GM12878 (cell line): ENCODE measurements at regions not wholly inside any gene's neighbourhood (a gene's known extent, or its start where the extent isn't known, plus 50 kb on each side); places are given as distances from the start of the nearest gene placed in this dataset.

Experiments
- ATAC-seq: fragments of 200-7000 bp; cut with Tn5 transposase; 3 replicates; pipeline ENCODE4 v1.9.1; 2020; ENCODE audit warnings: mild to moderate bottlenecking, moderate library complexity
- BruUV-seq: library from RNA; stranded (reverse); fragments of 400-500 nt; replicated peaks from 2 replicates; lab custom pipeline; 2021; lab: Mats Ljungman, UMichigan
- CTCF ChIA-PET: fragments of 300-600 bp; sonication (Branson Sonifier 250); formaldehyde crosslinking; extraction: SDS; loops from one replicate; lab custom pipeline; 2021; ENCODE audit warnings: inconsistent platforms; lab: Yijun Ruan, JAX
- POLR2A ChIA-PET: fragments of 350-600 bp; formaldehyde crosslinking; extraction: SDS; loops from one replicate; lab custom pipeline; 2021; ENCODE audit warnings: inconsistent platforms; lab: Charles Lee
- RAD21 ChIA-PET: fragments of 300-600 bp; sonication (Branson Sonifier 250); formaldehyde crosslinking; loops from one replicate; lab custom pipeline; 2023; ENCODE audit warnings: antibody characterized with exemption; ENCODE audit not compliant: unreplicated experiment; lab: Charles Lee
- SMC1A ChIA-PET: fragments of 300-600 bp; sonication (Branson Sonifier 250); formaldehyde crosslinking; loops from one replicate; lab custom pipeline; 2023; ENCODE audit not compliant: unreplicated experiment, uncharacterized antibody; lab: Charles Lee
- DNase-seq: peaks from one replicate; pipeline ENCODE4 v3.0.0-alpha.2; 2011; ENCODE audit warnings: low read depth, low spot score
- FAIRE-seq: peaks from 3 replicates; lab custom pipeline; 2011; peaks lifted over from hg19 to GRCh38; lab: Jason Lieb, UNC
- H2AFZ ChIP-seq: 2 replicates; pipeline ENCODE4 v1.6.0; 2011; ENCODE audit warnings: low read depth, low read length, control low read depth; ENCODE audit not compliant: control insufficient read depth
- H3K27ac ChIP-seq: 2 replicates; pipeline ENCODE4 v1.5.1; 2011; ENCODE audit warnings: control low read depth; ENCODE audit not compliant: control insufficient read depth, insufficient read depth
- H3K27me3 ChIP-seq, 2 experiments: replicated peaks in 1 of 2; 2 replicates each; pipeline versions ENCODE4 v1.6.0 to v1.6.1; 2011; ENCODE audit warnings: low read length in 1 of 2; ENCODE audit not compliant: control insufficient read depth in 2 of 2, insufficient read depth in 2 of 2
- H3K36me3 ChIP-seq, 2 experiments: 2 replicates each; pipeline ENCODE4 v1.5.1; 2011; ENCODE audit warnings: low read length in 1 of 2; ENCODE audit not compliant: control insufficient read depth in 2 of 2, insufficient read depth in 2 of 2
- H3K4me1 ChIP-seq: 2 replicates; pipeline ENCODE4 v1.6.1; 2011; ENCODE audit warnings: mild to moderate bottlenecking, low read length, moderate library complexity, mixed read lengths; ENCODE audit not compliant: control insufficient read depth, insufficient read depth
- H3K4me2 ChIP-seq: 2 replicates; pipeline ENCODE4 v1.6.0; 2011; ENCODE audit warnings: control low read depth; ENCODE audit not compliant: control insufficient read depth, insufficient read depth
- H3K4me3 ChIP-seq: fragments of 200-600 bp; sonication (generic); 2 replicates; pipeline ENCODE4 v1.5.1; 2016
- H3K79me2 ChIP-seq: 2 replicates; pipeline ENCODE4 v1.6.0; 2011; ENCODE audit warnings: low read length; ENCODE audit not compliant: control insufficient read depth, insufficient read depth
- H3K9ac ChIP-seq: 2 replicates; pipeline ENCODE4 v1.8.0; 2011; ENCODE audit warnings: low read length, control low read depth, mixed read lengths; ENCODE audit not compliant: control insufficient read depth, insufficient read depth
- H3K9me3 ChIP-seq: replicated peaks from 3 replicates; pipeline ENCODE4 v1.5.1; 2011; ENCODE audit warnings: mild to moderate bottlenecking, low read length; ENCODE audit not compliant: control insufficient read depth, insufficient read depth
- H4K20me1 ChIP-seq: 2 replicates; pipeline ENCODE4 v1.6.0; 2011; ENCODE audit not compliant: control insufficient read depth, insufficient read depth
- CUX1 ChIP-seq: IDR thresholded peaks from 2 replicates; pipeline ENCODE4 v1.6.1; 2012; ENCODE audit warnings: improper control_type of control experiment, low read depth, low read length; ENCODE audit not compliant: insufficient replicate concordance
- EZH2 ChIP-seq: IDR thresholded peaks from 2 replicates; pipeline ENCODE4 v1.6.1; 2012; ENCODE audit warnings: low read depth, mild to moderate bottlenecking, control low read depth, inconsistent platforms, low read length, borderline replicate concordance; ENCODE audit not compliant: control insufficient read depth
- FOXK2 ChIP-seq: fragments of 450-650 bp; IDR thresholded peaks from 2 replicates; pipeline ENCODE4 v1.6.1; 2017; ENCODE audit warnings: mild to moderate bottlenecking, moderate library complexity
- IRF4 ChIP-seq: IDR thresholded peaks from 2 replicates; pipeline ENCODE4 v1.6.1; 2011; ENCODE audit warnings: low read depth, low read length
- RAD51 ChIP-seq: fragments of 450-650 bp; IDR thresholded peaks from 2 replicates; pipeline ENCODE4 v1.6.1; 2016; ENCODE audit warnings: moderate library complexity, mild to moderate bottlenecking, inconsistent platforms
- RUNX3 ChIP-seq: IDR thresholded peaks from 2 replicates; pipeline ENCODE4 v1.6.1; 2012; ENCODE audit warnings: low read length, inconsistent platforms
- SIX5 ChIP-seq: IDR thresholded peaks from 2 replicates; pipeline ENCODE4 v1.6.1; 2011; ENCODE audit warnings: mild to moderate bottlenecking, low read depth, low read length, moderate library complexity; ENCODE audit not compliant: severe bottlenecking
- SMAD5 ChIP-seq: IDR thresholded peaks from 2 replicates; pipeline ENCODE4 v1.6.1; 2016; ENCODE audit warnings: antibody characterized with exemption, low read depth
- TAF1 ChIP-seq: IDR thresholded peaks from 2 replicates; pipeline ENCODE4 v1.6.1; 2011; ENCODE audit warnings: mild to moderate bottlenecking, low read depth, low read length, borderline replicate concordance
- TCF12 ChIP-seq: IDR thresholded peaks from 2 replicates; pipeline ENCODE4 v1.6.1; 2011; ENCODE audit warnings: low read depth, mild to moderate bottlenecking, low read length
- ZNF622 ChIP-seq: fragments of 450-650 bp; IDR thresholded peaks from 2 replicates; pipeline ENCODE4 v1.6.1; 2017; ENCODE audit warnings: mild to moderate bottlenecking, inconsistent platforms
- WGBS: methylation state at CpG from one replicate; pipeline ENCODE4 v1.1.6; 2016; ENCODE audit warnings: low lambda C conversion rate; ENCODE audit not compliant: insufficient replicate concordance, insufficient coverage; ENCODE audit errors: missing lambda C conversion rate; 5-methylcytosine and 5-hydroxymethylcytosine counted together
- in situ Hi-C: fragments of 300-500 bp; cut with MboI; formaldehyde crosslinking; loops from 9 replicates; pipeline ENCODE4 v1.14.3; 2018; ENCODE audit warnings: mixed read lengths
- intact Hi-C: fragments of 100-400 bp; cut with micrococcal nuclease; formaldehyde crosslinking; loops from one replicate; pipeline ENCODE4 v1.14.2; 2022; ENCODE audit not compliant: unreplicated experiment
- TF ChIP-seq, protein P1 (sequence below): fragments of 450-650 bp; IDR thresholded peaks from 2 replicates; pipeline ENCODE4 v1.6.1; 2016; ENCODE audit warnings: mild to moderate bottlenecking
- TF ChIP-seq, protein P2 (sequence below): IDR thresholded peaks from 2 replicates; pipeline ENCODE4 v1.6.1; 2012; ENCODE audit warnings: low read depth, low read length, improper control_type of control experiment
- TF ChIP-seq, protein P3 (sequence below), 3 experiments: IDR thresholded peaks in 2 of 3; conservative IDR thresholded peaks in 1 of 3; 2 replicates each; pipeline ENCODE4 v1.5.1; 2011; ENCODE audit warnings: low read depth in 3 of 3, low read length in 3 of 3, mild to moderate bottlenecking in 3 of 3, control low read depth in 2 of 3, moderate library complexity in 2 of 3, inconsistent platforms in 1 of 3, mixed read lengths in 1 of 3; ENCODE audit not compliant: control insufficient read depth in 2 of 3, insufficient read depth in 1 of 3; ENCODE audit errors: extremely low read depth in 1 of 3

DNA sequence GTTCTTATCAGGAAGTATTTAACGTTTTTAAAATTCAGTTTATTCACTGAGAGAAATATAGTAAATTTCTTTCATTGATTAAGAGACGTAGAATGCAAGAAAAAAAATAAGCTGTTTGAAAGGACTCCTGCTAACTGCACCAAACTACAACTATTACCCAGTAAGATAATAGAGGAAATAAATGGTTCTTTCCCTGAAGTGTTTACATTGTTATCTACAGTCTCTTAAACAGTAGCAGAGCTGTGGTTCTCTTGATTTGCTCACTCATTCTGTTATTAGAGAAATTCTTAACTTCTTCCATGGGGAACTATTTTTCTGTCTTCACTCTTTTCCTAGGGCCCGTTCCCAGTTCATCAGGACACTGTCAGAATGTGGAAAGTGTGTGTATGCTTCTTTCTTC, 973.0 kb downstream of the KCNJ2 start (continued):
- TF ChIP-seq, protein P1, sequence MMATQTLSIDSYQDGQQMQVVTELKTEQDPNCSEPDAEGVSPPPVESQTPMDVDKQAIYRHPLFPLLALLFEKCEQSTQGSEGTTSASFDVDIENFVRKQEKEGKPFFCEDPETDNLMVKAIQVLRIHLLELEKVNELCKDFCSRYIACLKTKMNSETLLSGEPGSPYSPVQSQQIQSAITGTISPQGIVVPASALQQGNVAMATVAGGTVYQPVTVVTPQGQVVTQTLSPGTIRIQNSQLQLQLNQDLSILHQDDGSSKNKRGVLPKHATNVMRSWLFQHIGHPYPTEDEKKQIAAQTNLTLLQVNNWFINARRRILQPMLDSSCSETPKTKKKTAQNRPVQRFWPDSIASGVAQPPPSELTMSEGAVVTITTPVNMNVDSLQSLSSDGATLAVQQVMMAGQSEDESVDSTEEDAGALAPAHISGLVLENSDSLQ, result no peak
- TF ChIP-seq TAF1, result no peak
- TF ChIP-seq, all 136 proteins: peak for 0

- Histone ChIP-seq H3K4me1 (no peaks in the 10 kb centered on the region), H3K27me3 (no peaks in the 10 kb centered on the region), H3K36me3 (no peaks in the 10 kb centered on the region), H3K4me2 (no peak overlapping the region), H4K20me1 (no peaks in the 10 kb centered on the region), H2AFZ (no peak overlapping the region), H3K79me2 (no peaks in the 10 kb centered on the region), H3K27ac (no peak overlapping the region), H3K9me3 (no peaks in the 10 kb centered on the region), H3K9ac (no peak overlapping the region), H3K4me3 (no peak overlapping the region)
- DNase-seq, result no peak
- CTCF ChIA-PET, result no interaction called here
- no TSS peak for BruUV-seq
- FAIRE-seq, result no peak
- intact Hi-C loops, result no loop called here
- SMC1A ChIA-PET, result no interaction called here
- 39% methylated on average over 3 of the region's 3 CpGs for WGBS
- POLR2A ChIA-PET, result no interaction called here
- RAD21 ChIA-PET, result no interaction called here
- ATAC-seq, result no peak
- in situ Hi-C loops, result no loop called here
- TF ChIP-seq RUNX3, result no peak
- TF ChIP-seq IRF4, result no peak
- TF ChIP-seq TCF12, result no peak
- TF ChIP-seq ZNF622, result no peak
- no peak for TF ChIP-seq TAF1
- TF ChIP-seq RAD51, result no peak
- TF ChIP-seq, protein P2, sequence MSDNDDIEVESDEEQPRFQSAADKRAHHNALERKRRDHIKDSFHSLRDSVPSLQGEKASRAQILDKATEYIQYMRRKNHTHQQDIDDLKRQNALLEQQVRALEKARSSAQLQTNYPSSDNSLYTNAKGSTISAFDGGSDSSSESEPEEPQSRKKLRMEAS, result no peak
- no peak for TF ChIP-seq EZH2
- no peak for TF ChIP-seq SMAD5
- TF ChIP-seq, protein P1, result no peak
- TF ChIP-seq, protein P3, sequence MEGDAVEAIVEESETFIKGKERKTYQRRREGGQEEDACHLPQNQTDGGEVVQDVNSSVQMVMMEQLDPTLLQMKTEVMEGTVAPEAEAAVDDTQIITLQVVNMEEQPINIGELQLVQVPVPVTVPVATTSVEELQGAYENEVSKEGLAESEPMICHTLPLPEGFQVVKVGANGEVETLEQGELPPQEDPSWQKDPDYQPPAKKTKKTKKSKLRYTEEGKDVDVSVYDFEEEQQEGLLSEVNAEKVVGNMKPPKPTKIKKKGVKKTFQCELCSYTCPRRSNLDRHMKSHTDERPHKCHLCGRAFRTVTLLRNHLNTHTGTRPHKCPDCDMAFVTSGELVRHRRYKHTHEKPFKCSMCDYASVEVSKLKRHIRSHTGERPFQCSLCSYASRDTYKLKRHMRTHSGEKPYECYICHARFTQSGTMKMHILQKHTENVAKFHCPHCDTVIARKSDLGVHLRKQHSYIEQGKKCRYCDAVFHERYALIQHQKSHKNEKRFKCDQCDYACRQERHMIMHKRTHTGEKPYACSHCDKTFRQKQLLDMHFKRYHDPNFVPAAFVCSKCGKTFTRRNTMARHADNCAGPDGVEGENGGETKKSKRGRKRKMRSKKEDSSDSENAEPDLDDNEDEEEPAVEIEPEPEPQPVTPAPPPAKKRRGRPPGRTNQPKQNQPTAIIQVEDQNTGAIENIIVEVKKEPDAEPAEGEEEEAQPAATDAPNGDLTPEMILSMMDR (IDR thresholded peaks at IDR 0.05 in 2 of 3, conservative IDR thresholded peaks at IDR 0.05 in 1 of 3; ENCODE audit: control insufficient read depth in 2 of 3, extremely low read depth in 1 of 3, insufficient read depth in 1 of 3, low read depth in 3 of 3, low read length in 3 of 3), result no peak
- TF ChIP-seq SIX5, result no peak
- TF ChIP-seq FOXK2, result no peak
- no peak for TF ChIP-seq CUX1
Observed at GRCh38 chr17:71145486-71145885, 975.3 kb upstream of the SOX9 start.
